NCI-H446 (cell line): ENCODE measurements at regions not wholly inside any gene's neighbourhood (a gene's known extent, or its start where the extent isn't known, plus 50 kb on each side); places are given as distances from the start of the nearest gene placed in this dataset.
"Not testable (repeated sequence)": the region's sequence is repeated elsewhere in the genome, so short reads cannot be mapped to it uniquely, and the experiment has no call there.

Source experiments
- DNase-seq, 2 experiments: peaks; one replicate each; lab custom pipeline; 2025; lab: John Stamatoyannopoulos, UW

GRCh38 chr1:242735323-242735722, 210.8 kb upstream of the PLD5 start:
- DNase-seq, result no peak

- no peak for DNase-seq
These were observed 206.9 kb upstream of the PLD5 start for GRCh38 chr1:242731446-242731845.

DNA sequence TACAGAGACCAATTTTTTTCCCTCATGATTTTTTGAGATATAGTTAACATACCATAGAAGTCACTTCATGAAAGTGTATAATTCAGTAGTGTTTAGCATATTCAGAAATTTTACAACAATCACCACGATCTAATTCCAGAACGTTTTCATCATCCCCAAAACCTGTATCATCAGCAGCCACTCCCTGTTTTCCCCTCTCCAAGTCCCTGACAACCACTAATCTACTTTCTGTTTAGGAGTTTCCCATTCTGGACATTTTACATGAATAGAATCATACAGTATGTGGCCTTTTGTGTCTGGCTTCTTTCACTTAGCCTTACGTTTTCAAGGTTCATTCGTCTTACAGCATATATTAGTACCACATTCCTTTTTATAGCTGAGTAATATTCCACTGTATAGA, 204.2 kb upstream of the PLD5 start:
- no peak for DNase-seq

DNA sequence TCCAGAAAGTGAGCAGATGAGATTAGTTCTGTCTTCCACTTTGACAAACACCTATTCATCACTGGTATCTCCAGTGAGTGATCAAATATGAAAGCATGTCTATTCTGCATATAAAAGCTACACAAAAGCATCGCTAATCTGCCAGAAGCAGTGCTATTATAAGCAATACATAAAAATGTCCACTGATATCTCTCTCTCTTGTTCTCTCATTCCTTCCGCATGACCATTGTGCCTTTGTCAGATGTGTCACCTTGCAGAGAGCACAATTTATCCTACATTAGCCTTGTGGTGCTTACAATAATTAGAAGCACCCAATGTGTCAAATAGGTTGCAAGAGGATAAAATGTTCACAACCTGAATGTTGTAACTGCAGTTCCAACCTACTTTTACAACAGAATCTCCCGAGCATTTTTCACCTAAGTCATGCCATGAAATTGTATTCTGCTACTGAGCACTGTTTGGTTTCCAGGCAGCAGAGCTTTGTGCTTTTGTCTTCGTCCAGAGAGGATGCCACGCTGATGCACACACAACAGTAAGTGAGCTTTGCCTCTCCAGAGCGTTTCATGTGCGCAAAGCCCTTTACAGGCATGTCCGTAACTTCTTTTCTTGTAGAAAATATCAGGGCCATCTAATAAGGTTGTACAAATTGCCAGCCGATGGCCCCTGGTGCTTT, 198.7 kb upstream of the PLD5 start:
- DNase-seq, result no peak

DNA sequence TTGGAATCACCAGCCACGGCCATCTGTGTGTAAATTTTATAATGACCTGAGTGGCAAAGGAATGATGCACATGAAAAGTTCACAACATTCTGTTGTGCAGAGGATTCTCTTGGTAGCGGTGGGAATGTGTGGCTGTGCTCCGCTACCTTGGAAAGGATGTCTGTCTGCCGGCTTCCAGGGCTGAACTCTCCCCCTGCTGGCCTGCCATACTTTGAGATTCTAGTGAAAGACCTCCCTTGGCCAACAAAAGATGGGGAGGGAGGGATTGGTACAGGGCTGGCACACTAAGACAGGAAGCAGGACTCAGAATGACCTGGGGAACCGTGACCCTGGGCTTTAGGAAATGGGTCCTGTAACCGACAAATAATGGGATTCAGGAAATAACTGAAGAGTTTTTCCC, 194.5 kb upstream of the PLD5 start:
- DNase-seq, result no peak

GRCh38 chr1:242712248-242712647, 187.8 kb upstream of the PLD5 start:
- DNase-seq, result no peak

DNA sequence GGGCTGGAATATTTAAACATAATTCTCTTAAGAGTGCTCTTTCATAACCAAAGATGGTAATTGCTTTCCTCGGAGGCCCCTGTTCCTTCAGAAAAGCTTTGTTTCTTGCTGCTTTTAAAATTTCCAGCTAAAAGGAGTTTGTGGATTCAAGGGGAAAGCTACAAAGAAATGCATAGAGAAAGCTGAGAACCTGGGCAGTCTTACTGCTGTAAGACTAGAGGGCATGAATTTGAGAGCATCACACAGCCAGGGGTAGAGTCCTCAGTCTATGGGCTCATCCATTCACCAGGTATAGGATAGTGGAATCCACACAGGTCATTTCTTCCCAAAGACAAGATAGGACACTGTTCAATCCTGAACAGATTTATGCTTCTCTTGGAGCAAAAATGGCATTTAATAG, 186.3 kb upstream of the PLD5 start:
- DNase-seq, result no peak

DNA sequence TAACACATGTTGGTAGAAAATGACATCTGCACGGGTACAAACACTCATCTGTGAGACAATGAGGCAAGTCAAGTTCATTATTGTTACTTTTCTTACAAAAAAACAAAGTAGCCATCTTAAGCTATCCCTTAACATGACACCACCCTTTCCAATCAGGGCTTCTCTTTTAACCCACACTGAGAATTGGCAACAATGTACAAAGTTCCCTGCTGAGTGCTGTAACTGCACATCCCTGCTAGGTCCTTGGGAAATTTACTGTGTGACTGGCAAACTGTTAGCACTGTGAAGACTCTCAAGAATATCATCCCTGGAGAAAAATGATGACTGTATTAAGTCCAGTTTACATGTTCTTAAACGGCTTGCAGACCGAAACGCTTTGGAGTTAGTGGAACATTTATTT, 185.8 kb upstream of the PLD5 start:
- DNase-seq, result no peak

- no peak for DNase-seq
These were observed 179.0 kb upstream of the PLD5 start for GRCh38 chr1:242703467-242703866.

GRCh38 chr1:242692988-242693387, 168.5 kb upstream of the PLD5 start:
- no peak for DNase-seq

- peak in 1 of 2 experiments; percentile 17 for DNase-seq
These were observed 167.1 kb upstream of the PLD5 start for GRCh38 chr1:242691610-242691945.

- peak in 1 of 2 experiments; percentile 7 for DNase-seq
These were observed 166.5 kb upstream of the PLD5 start for GRCh38 chr1:242690849-242691609.

DNA sequence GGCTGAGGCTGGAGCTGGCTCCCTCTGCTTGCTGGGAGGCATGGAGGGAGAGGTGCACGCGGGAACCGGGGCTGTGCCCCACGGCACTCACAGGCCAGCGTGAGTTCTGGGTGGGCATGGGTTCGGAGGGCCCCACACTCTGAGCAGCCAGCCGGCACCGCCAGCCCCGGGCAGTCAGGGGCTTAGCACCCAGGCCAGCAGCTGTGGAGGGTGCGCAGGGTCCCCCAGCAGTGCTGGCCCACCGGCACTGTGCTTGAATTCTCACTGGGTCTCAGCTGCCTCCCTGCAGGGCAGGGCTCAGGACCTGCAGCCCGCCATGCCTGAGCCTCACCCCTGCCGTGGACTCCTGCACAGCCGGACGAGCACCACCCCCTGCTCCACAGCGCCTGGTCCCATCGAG, 164.9 kb upstream of the PLD5 start:
- no peak for DNase-seq

- no peak for DNase-seq
These were observed 150.6 kb upstream of the PLD5 start for GRCh38 chr1:242674951-242675645.

GRCh38 chr1:242673652-242674051, 149.2 kb upstream of the PLD5 start:
- DNase-seq, result no peak

DNA sequence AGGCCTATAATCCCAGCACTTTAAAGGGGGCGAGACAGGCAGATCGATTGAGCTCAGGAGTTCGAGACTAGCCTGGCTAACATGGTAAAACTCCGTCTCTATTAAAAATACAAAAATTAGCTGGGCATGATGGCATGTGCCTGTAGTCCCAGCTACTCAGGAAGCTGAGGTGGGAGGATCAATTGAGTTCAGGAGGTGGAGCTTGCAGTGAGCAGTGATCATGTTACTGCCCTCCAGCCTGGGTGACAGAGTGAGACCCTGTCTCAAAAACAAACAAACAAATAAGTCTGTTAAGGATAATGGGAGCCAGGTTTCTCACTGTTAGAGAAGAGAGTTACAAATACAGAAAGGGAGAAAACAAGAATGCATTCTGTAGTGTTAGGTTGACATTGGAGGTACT, 148.7 kb upstream of the PLD5 start:
- DNase-seq, result not testable (repeated sequence)

GRCh38 chr1:242670019-242670418, 145.5 kb upstream of the PLD5 start:
- no peak for DNase-seq

DNA sequence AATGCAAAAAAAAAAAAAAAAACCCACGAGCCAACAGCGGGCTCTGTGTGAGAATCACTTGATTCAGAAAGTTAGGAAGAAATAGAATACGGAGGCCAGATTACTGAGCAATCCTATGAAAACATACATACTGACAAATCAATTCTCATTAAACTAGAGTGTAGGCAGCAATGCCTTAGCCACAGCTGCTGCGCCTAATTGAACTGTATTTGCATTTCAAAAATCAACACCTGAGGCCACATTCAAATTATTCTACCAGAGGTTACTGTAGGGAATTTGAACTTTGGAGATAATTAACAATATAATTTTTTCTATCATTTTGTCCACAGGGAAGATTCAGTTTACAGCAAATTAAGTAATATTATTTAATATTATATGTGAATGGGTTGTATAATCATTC, 138.4 kb upstream of the PLD5 start:
- DNase-seq, result no peak

- DNase-seq, result not testable (repeated sequence)
These were observed 129.3 kb upstream of the PLD5 start for GRCh38 chr1:242653772-242654171.

DNA sequence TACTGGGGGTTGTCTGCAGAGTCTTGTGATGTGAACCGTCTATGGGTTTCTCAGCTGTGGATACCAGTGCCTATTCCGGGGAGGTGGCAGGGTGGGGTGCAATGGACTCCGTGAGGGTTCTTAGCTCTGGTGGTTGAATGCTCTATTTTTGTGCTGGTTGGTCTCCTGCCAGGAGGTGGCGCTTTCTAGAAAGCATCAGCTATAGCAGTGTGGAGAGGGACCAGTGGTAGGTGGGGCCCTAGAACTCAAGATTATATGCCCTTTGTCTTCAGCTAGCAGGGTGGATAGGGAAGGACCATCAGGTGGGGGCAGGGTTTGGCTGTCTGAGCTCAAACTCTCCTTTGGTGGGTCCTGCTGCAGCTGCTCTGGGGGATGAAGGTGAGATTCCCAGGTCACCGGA, 127.3 kb upstream of the PLD5 start:
- DNase-seq, result no peak

- peak; percentile 38 to 68 for DNase-seq
These were observed 117.0 kb upstream of the PLD5 start for GRCh38 chr1:242641461-242641860.

DNA sequence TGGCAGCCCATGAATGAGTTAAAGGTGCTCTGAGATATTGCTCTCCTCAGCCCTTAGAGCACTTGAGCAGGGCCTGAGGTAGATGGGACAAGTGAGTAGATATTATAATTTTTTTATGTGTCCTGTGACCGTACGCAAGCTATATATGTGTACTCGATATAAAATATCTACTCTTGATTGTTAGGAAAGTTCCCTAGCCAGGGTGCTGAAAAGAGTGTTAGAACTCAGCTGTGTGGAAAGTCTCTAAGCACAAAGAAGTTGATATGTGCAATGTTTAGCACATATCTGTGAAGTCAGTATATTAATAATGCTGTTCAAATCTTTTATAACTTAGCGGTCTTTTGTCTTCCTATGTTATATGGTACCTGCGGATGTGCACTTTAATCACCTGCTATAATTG, 114.6 kb upstream of the PLD5 start:
- DNase-seq, result no peak

GRCh38 chr1:242634732-242635131, 110.2 kb upstream of the PLD5 start:
- DNase-seq, result no peak
